K562 (cell line): ENCODE measurements at regions not wholly inside any gene's neighbourhood (a gene's known extent, or its start where the extent isn't known, plus 50 kb on each side); places are given as distances from the start of the nearest gene placed in this dataset.

Experiments used
- ETV5 ChIP-seq: sonication (generic); formaldehyde crosslinking; IDR thresholded peaks from 2 replicates; pipeline ENCODE4 v1.4.0; 2020; ENCODE audit warnings: low read depth, mild to moderate bottlenecking, missing genetic modification reagents
- ILF3 ChIP-seq: fragments of 450-650 bp; IDR thresholded peaks from 2 replicates; pipeline ENCODE4 v1.6.1; 2018; ENCODE audit warnings: antibody characterized with exemption, mild to moderate bottlenecking, moderate library complexity, borderline replicate concordance
- MEIS2 ChIP-seq: fragments of 450-650 bp; IDR thresholded peaks from 2 replicates; pipeline ENCODE4 v1.6.1; 2014; ENCODE audit warnings: mild to moderate bottlenecking; ENCODE audit not compliant: partially characterized antibody
- MXI1 ChIP-seq: IDR thresholded peaks from 2 replicates; pipeline ENCODE4 v1.6.1; 2011; ENCODE audit warnings: low read depth, mild to moderate bottlenecking, improper control_type of control experiment, low read length
- POLR2A ChIP-seq: fragments of 450-650 bp; conservative IDR thresholded peaks from 2 replicates; pipeline ENCODE4 v1.6.1; 2016
- PPARD ChIP-seq: fragments of 250-450 bp; sonication (Bioruptor Pico); IDR thresholded peaks from 2 replicates; pipeline ENCODE4 v1.8.0; 2022; ENCODE audit warnings: inconsistent platforms, mild to moderate bottlenecking, moderate library complexity
- PRPF4 ChIP-seq: fragments of 200-400 bp; formaldehyde crosslinking; IDR thresholded peaks from one replicate; pipeline ENCODE4 v1.6.1; 2017; ENCODE audit warnings: low read length, low read depth, mild to moderate bottlenecking; ENCODE audit not compliant: insufficient read depth, poor library complexity, severe bottlenecking
- SREBF2 ChIP-seq: sonication (generic); formaldehyde crosslinking; IDR thresholded peaks from 2 replicates; pipeline ENCODE4 v1.4.0; 2020; ENCODE audit warnings: mild to moderate bottlenecking, missing genetic modification reagents
- STAG1 ChIP-seq: sonication (generic); formaldehyde crosslinking; IDR thresholded peaks from 2 replicates; pipeline ENCODE4 v1.5.0; 2020; ENCODE audit warnings: missing genetic modification reagents, borderline replicate concordance
- TCF7 ChIP-seq: sonication (generic); IDR thresholded peaks from 2 replicates; pipeline ENCODE4 v1.6.1; 2016; ENCODE audit warnings: antibody characterized with exemption, borderline replicate concordance
- TCFL5 ChIP-seq: fragments of 250-450 bp; sonication (Bioruptor Pico); conservative IDR thresholded peaks from 2 replicates; pipeline ENCODE4 v1.6.1; 2021; ENCODE audit warnings: mild to moderate bottlenecking, moderate library complexity, matching md5 sums
- TEAD2 ChIP-seq: fragments of 450-650 bp; IDR thresholded peaks from 2 replicates; pipeline ENCODE4 v1.6.1; 2016; ENCODE audit warnings: missing genetic modification characterization, control low read depth, missing compliant biosample characterization
- ZKSCAN3 ChIP-seq: fragments of 250-450 bp; sonication (Bioruptor Pico); IDR thresholded peaks from 2 replicates; pipeline ENCODE4 v1.4.0; 2020
- ZNF140 ChIP-seq: fragments of 250-450 bp; sonication (Bioruptor Pico); IDR thresholded peaks from 2 replicates; pipeline ENCODE4 v1.8.0; 2021; ENCODE audit warnings: moderate library complexity, mild to moderate bottlenecking, inconsistent platforms
- ZNF644 ChIP-seq: fragments of 200-800 bp; sonication (Bioruptor generic); IDR thresholded peaks from 2 replicates; pipeline ENCODE4 v1.6.1; 2016; ENCODE audit warnings: low read depth, missing genetic modification characterization, missing compliant biosample characterization
- ZNF717 ChIP-seq: fragments of 250-450 bp; sonication (Bioruptor Pico); IDR thresholded peaks from 2 replicates; pipeline ENCODE4 v1.5.0; 2021
- TF ChIP-seq, protein P1 (sequence below): IDR thresholded peaks from 2 replicates; pipeline ENCODE4 v1.6.1; 2014; ENCODE audit warnings: antibody characterized with exemption
- TF ChIP-seq, protein P2 (sequence below): IDR thresholded peaks from 3 replicates; pipeline ENCODE4 v1.6.1; 2011; ENCODE audit warnings: borderline replicate concordance, mild to moderate bottlenecking; ENCODE audit not compliant: insufficient read length, insufficient read depth
- TF ChIP-seq, protein P3 (sequence below): fragments of 250-450 bp; sonication (Bioruptor Pico); IDR thresholded peaks from 2 replicates; pipeline ENCODE4 v1.5.1; 2021; ENCODE audit warnings: mild to moderate bottlenecking
- TF ChIP-seq, protein P4 (sequence below), 2 experiments: fragments of 450-650 bp; IDR thresholded peaks; 2 replicates each; pipeline ENCODE4 v1.6.1; 2018; ENCODE audit warnings: mild to moderate bottlenecking in 2 of 2, low read depth in 1 of 2; ENCODE audit not compliant: partially characterized antibody in 2 of 2
- TF ChIP-seq, protein P5 (sequence below): IDR thresholded peaks from 2 replicates; pipeline ENCODE4 v1.6.1; 2016; ENCODE audit warnings: missing genetic modification characterization, missing compliant biosample characterization

DNA sequence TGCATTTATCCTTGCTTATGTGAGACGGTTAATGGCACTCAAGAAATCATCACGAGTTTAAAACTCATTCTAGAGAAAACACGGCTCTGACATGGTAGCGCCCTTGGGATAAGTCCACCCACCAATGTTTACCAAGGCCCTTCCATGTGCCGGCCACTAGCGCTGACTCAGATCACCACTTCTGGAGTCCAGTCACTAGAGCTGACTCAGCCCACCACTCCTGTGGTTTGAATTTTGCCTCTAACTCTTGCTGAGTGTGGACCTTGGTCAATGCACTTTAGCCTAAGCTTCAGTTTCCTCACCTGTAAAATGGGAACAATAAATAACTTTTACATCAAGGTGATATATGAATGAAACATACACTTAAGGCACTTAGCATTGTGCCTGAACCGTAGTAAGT lies 358.4 kb upstream of the PROK2 start (continued):
- TF ChIP-seq, protein P1, sequence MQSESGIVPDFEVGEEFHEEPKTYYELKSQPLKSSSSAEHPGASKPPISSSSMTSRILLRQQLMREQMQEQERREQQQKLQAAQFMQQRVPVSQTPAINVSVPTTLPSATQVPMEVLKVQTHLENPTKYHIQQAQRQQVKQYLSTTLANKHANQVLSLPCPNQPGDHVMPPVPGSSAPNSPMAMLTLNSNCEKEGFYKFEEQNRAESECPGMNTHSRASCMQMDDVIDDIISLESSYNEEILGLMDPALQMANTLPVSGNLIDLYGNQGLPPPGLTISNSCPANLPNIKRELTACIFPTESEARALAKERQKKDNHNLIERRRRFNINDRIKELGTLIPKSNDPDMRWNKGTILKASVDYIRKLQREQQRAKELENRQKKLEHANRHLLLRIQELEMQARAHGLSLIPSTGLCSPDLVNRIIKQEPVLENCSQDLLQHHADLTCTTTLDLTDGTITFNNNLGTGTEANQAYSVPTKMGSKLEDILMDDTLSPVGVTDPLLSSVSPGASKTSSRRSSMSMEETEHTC, result no peak
- TF ChIP-seq, protein P2, sequence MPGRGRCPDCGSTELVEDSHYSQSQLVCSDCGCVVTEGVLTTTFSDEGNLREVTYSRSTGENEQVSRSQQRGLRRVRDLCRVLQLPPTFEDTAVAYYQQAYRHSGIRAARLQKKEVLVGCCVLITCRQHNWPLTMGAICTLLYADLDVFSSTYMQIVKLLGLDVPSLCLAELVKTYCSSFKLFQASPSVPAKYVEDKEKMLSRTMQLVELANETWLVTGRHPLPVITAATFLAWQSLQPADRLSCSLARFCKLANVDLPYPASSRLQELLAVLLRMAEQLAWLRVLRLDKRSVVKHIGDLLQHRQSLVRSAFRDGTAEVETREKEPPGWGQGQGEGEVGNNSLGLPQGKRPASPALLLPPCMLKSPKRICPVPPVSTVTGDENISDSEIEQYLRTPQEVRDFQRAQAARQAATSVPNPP, result no peak
- TF ChIP-seq TCF7 (no peak), PRPF4 (no peak), MEIS2 (no peak), MXI1 (no peak), PPARD (CRISPR knock-in tag) (no peak), TCFL5 (CRISPR knock-in tag) (no peak), SREBF2 (CRISPR knock-in tag) (no peak), ZNF717 (no peak), ETV5 (CRISPR knock-in tag) (no peak), TEAD2 (tag) (no peak), ZNF140 (CRISPR knock-in tag) (no peak), STAG1 (CRISPR knock-in tag) (no peak), ZKSCAN3 (no peak), ZNF644 (tag) (no peak), ILF3 (no peak), POLR2A (no peak)
- TF ChIP-seq, protein P3, sequence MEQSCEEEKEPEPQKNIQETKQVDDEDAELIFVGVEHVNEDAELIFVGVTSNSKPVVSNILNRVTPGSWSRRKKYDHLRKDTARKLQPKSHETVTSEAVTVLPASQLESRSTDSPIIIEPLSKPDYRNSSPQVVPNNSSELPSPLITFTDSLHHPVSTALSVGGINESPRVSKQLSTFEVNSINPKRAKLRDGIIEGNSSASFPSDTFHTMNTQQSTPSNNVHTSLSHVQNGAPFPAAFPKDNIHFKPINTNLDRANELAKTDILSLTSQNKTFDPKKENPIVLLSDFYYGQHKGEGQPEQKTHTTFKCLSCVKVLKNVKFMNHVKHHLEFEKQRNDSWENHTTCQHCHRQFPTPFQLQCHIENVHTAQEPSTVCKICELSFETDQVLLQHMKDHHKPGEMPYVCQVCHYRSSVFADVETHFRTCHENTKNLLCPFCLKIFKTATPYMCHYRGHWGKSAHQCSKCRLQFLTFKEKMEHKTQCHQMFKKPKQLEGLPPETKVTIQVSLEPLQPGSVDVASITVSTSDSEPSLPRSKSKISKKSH (CRISPR knock-in tag), result no peak
- TF ChIP-seq, protein P4, sequence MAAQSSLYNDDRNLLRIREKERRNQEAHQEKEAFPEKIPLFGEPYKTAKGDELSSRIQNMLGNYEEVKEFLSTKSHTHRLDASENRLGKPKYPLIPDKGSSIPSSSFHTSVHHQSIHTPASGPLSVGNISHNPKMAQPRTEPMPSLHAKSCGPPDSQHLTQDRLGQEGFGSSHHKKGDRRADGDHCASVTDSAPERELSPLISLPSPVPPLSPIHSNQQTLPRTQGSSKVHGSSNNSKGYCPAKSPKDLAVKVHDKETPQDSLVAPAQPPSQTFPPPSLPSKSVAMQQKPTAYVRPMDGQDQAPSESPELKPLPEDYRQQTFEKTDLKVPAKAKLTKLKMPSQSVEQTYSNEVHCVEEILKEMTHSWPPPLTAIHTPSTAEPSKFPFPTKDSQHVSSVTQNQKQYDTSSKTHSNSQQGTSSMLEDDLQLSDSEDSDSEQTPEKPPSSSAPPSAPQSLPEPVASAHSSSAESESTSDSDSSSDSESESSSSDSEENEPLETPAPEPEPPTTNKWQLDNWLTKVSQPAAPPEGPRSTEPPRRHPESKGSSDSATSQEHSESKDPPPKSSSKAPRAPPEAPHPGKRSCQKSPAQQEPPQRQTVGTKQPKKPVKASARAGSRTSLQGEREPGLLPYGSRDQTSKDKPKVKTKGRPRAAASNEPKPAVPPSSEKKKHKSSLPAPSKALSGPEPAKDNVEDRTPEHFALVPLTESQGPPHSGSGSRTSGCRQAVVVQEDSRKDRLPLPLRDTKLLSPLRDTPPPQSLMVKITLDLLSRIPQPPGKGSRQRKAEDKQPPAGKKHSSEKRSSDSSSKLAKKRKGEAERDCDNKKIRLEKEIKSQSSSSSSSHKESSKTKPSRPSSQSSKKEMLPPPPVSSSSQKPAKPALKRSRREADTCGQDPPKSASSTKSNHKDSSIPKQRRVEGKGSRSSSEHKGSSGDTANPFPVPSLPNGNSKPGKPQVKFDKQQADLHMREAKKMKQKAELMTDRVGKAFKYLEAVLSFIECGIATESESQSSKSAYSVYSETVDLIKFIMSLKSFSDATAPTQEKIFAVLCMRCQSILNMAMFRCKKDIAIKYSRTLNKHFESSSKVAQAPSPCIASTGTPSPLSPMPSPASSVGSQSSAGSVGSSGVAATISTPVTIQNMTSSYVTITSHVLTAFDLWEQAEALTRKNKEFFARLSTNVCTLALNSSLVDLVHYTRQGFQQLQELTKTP (IDR thresholded peaks at IDR 0.05; ENCODE audit: low read depth in 1 of 2, partially characterized antibody in 2 of 2), result peak in 1 of 2 experiments; percentile 44
- TF ChIP-seq, protein P5, sequence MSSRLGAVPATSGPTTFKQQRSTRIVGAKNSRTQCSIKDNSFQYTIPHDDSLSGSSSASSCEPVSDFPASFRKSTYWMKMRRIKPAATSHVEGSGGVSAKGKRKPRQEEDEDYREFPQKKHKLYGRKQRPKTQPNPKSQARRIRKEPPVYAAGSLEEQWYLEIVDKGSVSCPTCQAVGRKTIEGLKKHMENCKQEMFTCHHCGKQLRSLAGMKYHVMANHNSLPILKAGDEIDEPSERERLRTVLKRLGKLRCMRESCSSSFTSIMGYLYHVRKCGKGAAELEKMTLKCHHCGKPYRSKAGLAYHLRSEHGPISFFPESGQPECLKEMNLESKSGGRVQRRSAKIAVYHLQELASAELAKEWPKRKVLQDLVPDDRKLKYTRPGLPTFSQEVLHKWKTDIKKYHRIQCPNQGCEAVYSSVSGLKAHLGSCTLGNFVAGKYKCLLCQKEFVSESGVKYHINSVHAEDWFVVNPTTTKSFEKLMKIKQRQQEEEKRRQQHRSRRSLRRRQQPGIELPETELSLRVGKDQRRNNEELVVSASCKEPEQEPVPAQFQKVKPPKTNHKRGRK (tag), result no peak
